ENCODE measurements at regions not wholly inside any gene's neighbourhood (a gene's known extent, or its start where the extent isn't known, plus 50 kb on each side); places are given as distances from the start of the nearest gene placed in this dataset.
A peak's percentile ranks its signal among the peaks of the same experiment; 100 is the strongest.
"Not testable (repeated sequence)": the region's sequence is repeated elsewhere in the genome, so short reads cannot be mapped to it uniquely, and the experiment has no call there.

GRCh38 chr5:67984546-67984945 lies 231.0 kb upstream of the PIK3R1 start:
- DNase-seq: no peak
- H3K4me1 Mint-ChIP-seq (ENCODE audit: low read depth): peaks cover 38% of the 10 kb centered on the region
- no peaks in the 10 kb centered on the region for H3K36me3 Mint-ChIP-seq (ENCODE audit: low read depth)
- H3K27ac Mint-ChIP-seq: no peak overlapping the region
- no peak overlapping the region for H3K4me3 Mint-ChIP-seq
- H3K27me3 Mint-ChIP-seq (ENCODE audit: insufficient read depth): no peaks in the 10 kb centered on the region
- H3K9me3 Mint-ChIP-seq: no peaks in the 10 kb centered on the region
- no peak for TF ChIP-seq CTCF (IDR thresholded peaks at IDR 0.05)

- peak overlapping the region; percentile 43 for H3K27ac Mint-ChIP-seq
- H3K4me1 Mint-ChIP-seq (ENCODE audit: low read depth): peaks cover 38% of the 10 kb centered on the region
- no peaks in the 10 kb centered on the region for H3K9me3 Mint-ChIP-seq
- no peaks in the 10 kb centered on the region for H3K36me3 Mint-ChIP-seq (ENCODE audit: low read depth)
- peak; percentile 93 for DNase-seq
- TF ChIP-seq CTCF (IDR thresholded peaks at IDR 0.05): no peak
- H3K4me3 Mint-ChIP-seq: no peak overlapping the region; the same call in 1 of the 2 replicates
- H3K27me3 Mint-ChIP-seq (ENCODE audit: insufficient read depth): no peaks in the 10 kb centered on the region
Observed at GRCh38 chr5:67983251-67984110, 232.1 kb upstream of the PIK3R1 start.

DNA sequence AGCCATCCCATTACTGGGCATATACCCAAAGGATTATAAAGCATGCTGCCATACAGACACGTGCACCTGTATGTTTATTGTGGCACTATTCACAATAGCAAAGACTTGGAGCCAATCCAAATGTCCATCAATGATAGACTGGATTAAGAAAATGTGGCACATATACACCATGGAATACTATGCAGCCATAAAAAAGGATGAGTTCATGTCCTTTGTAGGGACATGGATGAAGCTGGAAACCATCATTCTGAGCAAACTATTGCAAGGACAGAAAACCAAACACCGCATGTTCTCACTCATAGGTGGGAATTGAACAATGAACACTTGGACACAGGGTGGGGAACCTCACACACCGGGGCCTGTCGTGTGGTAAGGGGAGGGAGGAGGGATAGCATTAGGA lies 233.4 kb upstream of the PIK3R1 start:
- not testable (repeated sequence) for H3K36me3 Mint-ChIP-seq (ENCODE audit: low read depth); H3K27me3 Mint-ChIP-seq (ENCODE audit: insufficient read depth); H3K9me3 Mint-ChIP-seq; H3K4me3 Mint-ChIP-seq; H3K27ac Mint-ChIP-seq; DNase-seq
- H3K4me1 Mint-ChIP-seq (ENCODE audit: low read depth): peaks cover 38% of the 10 kb centered on the region

DNA sequence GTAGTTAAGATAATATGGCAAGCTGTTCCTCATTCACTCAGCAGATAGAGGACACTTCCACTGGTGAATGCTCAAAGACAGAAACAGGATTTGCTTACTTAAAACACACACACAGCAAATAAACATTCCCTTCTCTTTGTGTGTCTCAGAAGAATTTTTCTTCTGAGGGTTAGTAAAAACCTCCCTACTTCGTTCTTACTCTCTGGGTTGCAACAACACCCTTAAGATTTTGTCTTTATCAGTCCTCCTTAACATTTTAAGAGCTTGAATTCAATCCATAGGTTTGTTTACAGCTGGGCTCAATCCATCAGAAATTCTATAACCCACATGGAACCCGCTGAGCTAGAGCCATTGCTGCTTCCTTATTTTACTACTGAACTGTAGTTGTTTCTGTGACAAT lies 237.4 kb upstream of the PIK3R1 start:
- peaks cover 6% of the 10 kb centered on the region for H3K4me1 Mint-ChIP-seq (ENCODE audit: low read depth)
- H3K36me3 Mint-ChIP-seq (ENCODE audit: low read depth): no peaks in the 10 kb centered on the region
- no peak overlapping the region for H3K4me3 Mint-ChIP-seq
- H3K27ac Mint-ChIP-seq: no peak overlapping the region
- no peaks in the 10 kb centered on the region for H3K9me3 Mint-ChIP-seq
- no peaks in the 10 kb centered on the region for H3K27me3 Mint-ChIP-seq (ENCODE audit: insufficient read depth)
- no peak for DNase-seq
- no peak for TF ChIP-seq CTCF (IDR thresholded peaks at IDR 0.05)

- H3K27ac Mint-ChIP-seq: no peak overlapping the region
- no peaks in the 10 kb centered on the region for H3K4me1 Mint-ChIP-seq (ENCODE audit: low read depth)
- DNase-seq: no peak
- no peaks in the 10 kb centered on the region for H3K9me3 Mint-ChIP-seq
- no peak for TF ChIP-seq CTCF (IDR thresholded peaks at IDR 0.05)
- H3K4me3 Mint-ChIP-seq: no peak overlapping the region
- no peaks in the 10 kb centered on the region for H3K36me3 Mint-ChIP-seq (ENCODE audit: low read depth)
- H3K27me3 Mint-ChIP-seq (ENCODE audit: insufficient read depth): no peaks in the 10 kb centered on the region
Observed at GRCh38 chr5:67976891-67977601, 238.5 kb upstream of the PIK3R1 start.

- H3K27ac Mint-ChIP-seq: no peak overlapping the region
- H3K4me1 Mint-ChIP-seq (ENCODE audit: low read depth): no peaks in the 10 kb centered on the region
- no peaks in the 10 kb centered on the region for H3K27me3 Mint-ChIP-seq (ENCODE audit: insufficient read depth)
- no peak overlapping the region for H3K4me3 Mint-ChIP-seq
- DNase-seq: no peak
- no peaks in the 10 kb centered on the region for H3K9me3 Mint-ChIP-seq
- no peaks in the 10 kb centered on the region for H3K36me3 Mint-ChIP-seq (ENCODE audit: low read depth)
- no peak for TF ChIP-seq CTCF (IDR thresholded peaks at IDR 0.05)
Observed at GRCh38 chr5:67976181-67976580, 239.4 kb upstream of the PIK3R1 start.

Measured in HFFc6 (cell line).